HepG2 (cell line): ENCODE measurements at regions not wholly inside any gene's neighbourhood (a gene's known extent, or its start where the extent isn't known, plus 50 kb on each side); places are given as distances from the start of the nearest gene placed in this dataset.

ENCODE experiments used
- ELF1 ChIP-seq: sonication (generic); formaldehyde crosslinking; IDR thresholded peaks from 2 replicates; pipeline ENCODE4 v1.4.0; 2020; ENCODE audit warnings: missing genetic modification reagents
- ELF3 ChIP-seq: IDR thresholded peaks from 2 replicates; pipeline ENCODE4 v1.6.1; 2016; ENCODE audit warnings: missing genetic modification reagents, missing compliant biosample characterization
- ELF4 ChIP-seq: sonication (generic); formaldehyde crosslinking; IDR thresholded peaks from 2 replicates; pipeline ENCODE4 v1.5.0; 2020; ENCODE audit warnings: missing genetic modification reagents, mild to moderate bottlenecking, moderate library complexity, borderline replicate concordance
- ESRRA ChIP-seq: sonication (generic); formaldehyde crosslinking; IDR thresholded peaks from 2 replicates; pipeline ENCODE4 v1.5.1; 2020; ENCODE audit warnings: mild to moderate bottlenecking, low read depth, missing genetic modification reagents
- GABPB1 ChIP-seq: IDR thresholded peaks from 2 replicates; pipeline ENCODE4 v1.6.1; 2016; ENCODE audit warnings: mild to moderate bottlenecking, missing genetic modification reagents, moderate library complexity, missing compliant biosample characterization
- GLI4 ChIP-seq: sonication (generic); formaldehyde crosslinking; IDR thresholded peaks from 2 replicates; pipeline ENCODE4 v1.5.1; 2020; ENCODE audit warnings: missing genetic modification reagents, mild to moderate bottlenecking, moderate library complexity, borderline replicate concordance
- MED1 ChIP-seq: sonication (generic); formaldehyde crosslinking; IDR thresholded peaks from 2 replicates; pipeline ENCODE4 v1.4.0; 2020; ENCODE audit warnings: missing genetic modification reagents
- PCBP1 ChIP-seq: fragments of 200-400 bp; formaldehyde crosslinking; IDR thresholded peaks from 2 replicates; pipeline ENCODE4 v1.6.1; 2017; ENCODE audit warnings: mild to moderate bottlenecking, low read depth, low read length, borderline replicate concordance
- TBX2 ChIP-seq: sonication (generic); formaldehyde crosslinking; IDR thresholded peaks from 2 replicates; pipeline ENCODE4 v1.5.0; 2020; ENCODE audit warnings: missing genetic modification reagents, mild to moderate bottlenecking, borderline replicate concordance
- YEATS4 ChIP-seq: sonication (generic); formaldehyde crosslinking; IDR thresholded peaks from 2 replicates; pipeline ENCODE4 v1.4.0; 2020; ENCODE audit warnings: missing genetic modification reagents, borderline replicate concordance
- ZNF430 ChIP-seq: sonication (generic); formaldehyde crosslinking; IDR thresholded peaks from 2 replicates; pipeline ENCODE4 v1.9.0; 2021; ENCODE audit warnings: mild to moderate bottlenecking, missing genetic modification reagents
- ZNF546 ChIP-seq: sonication (generic); formaldehyde crosslinking; conservative IDR thresholded peaks from 2 replicates; pipeline ENCODE4 v1.8.1; 2023; ENCODE audit warnings: mild to moderate bottlenecking, missing genetic modification reagents
- ZNF557 ChIP-seq: sonication (generic); formaldehyde crosslinking; IDR thresholded peaks from 2 replicates; pipeline ENCODE4 v1.4.0; 2020; ENCODE audit warnings: missing genetic modification reagents
- ZNF562 ChIP-seq: sonication (generic); formaldehyde crosslinking; IDR thresholded peaks from 2 replicates; pipeline ENCODE4 v1.8.0; 2022; ENCODE audit warnings: missing genetic modification reagents, borderline replicate concordance
- ZNF607 ChIP-seq: sonication (generic); formaldehyde crosslinking; IDR thresholded peaks from 2 replicates; pipeline ENCODE4 v1.5.1; 2020; ENCODE audit warnings: missing genetic modification reagents, mild to moderate bottlenecking, borderline replicate concordance
- ZNF709 ChIP-seq: sonication (generic); formaldehyde crosslinking; IDR thresholded peaks from 2 replicates; pipeline ENCODE4 v1.5.0; 2020; ENCODE audit warnings: mild to moderate bottlenecking, missing genetic modification reagents
- ZNF792 ChIP-seq: IDR thresholded peaks from 2 replicates; pipeline ENCODE4 v1.6.1; 2016
- ZNF83 ChIP-seq: sonication (generic); formaldehyde crosslinking; IDR thresholded peaks from 2 replicates; pipeline ENCODE4 v1.4.0; 2020; ENCODE audit warnings: missing genetic modification reagents, mild to moderate bottlenecking, borderline replicate concordance
- ZNF850 ChIP-seq: sonication (generic); formaldehyde crosslinking; conservative IDR thresholded peaks from 2 replicates; pipeline ENCODE4 v1.9.0; 2021; ENCODE audit warnings: mild to moderate bottlenecking, missing genetic modification reagents
- TF ChIP-seq, protein P1 (sequence below): sonication (generic); formaldehyde crosslinking; IDR thresholded peaks from 2 replicates; pipeline ENCODE4 v1.4.0; 2020; ENCODE audit warnings: missing genetic modification reagents, borderline replicate concordance
- TF ChIP-seq, protein P2 (sequence below): sonication (generic); formaldehyde crosslinking; IDR thresholded peaks from 2 replicates; pipeline ENCODE4 v1.4.0; 2020; ENCODE audit warnings: missing genetic modification reagents
- TF ChIP-seq, protein P3 (sequence below): IDR thresholded peaks from 2 replicates; pipeline ENCODE4 v1.6.1; 2016; ENCODE audit warnings: low read depth
- TF ChIP-seq, protein P4 (sequence below): sonication (generic); formaldehyde crosslinking; IDR thresholded peaks from 2 replicates; pipeline ENCODE4 v1.8.0; 2022; ENCODE audit warnings: mild to moderate bottlenecking, missing genetic modification reagents, moderate library complexity

DNA sequence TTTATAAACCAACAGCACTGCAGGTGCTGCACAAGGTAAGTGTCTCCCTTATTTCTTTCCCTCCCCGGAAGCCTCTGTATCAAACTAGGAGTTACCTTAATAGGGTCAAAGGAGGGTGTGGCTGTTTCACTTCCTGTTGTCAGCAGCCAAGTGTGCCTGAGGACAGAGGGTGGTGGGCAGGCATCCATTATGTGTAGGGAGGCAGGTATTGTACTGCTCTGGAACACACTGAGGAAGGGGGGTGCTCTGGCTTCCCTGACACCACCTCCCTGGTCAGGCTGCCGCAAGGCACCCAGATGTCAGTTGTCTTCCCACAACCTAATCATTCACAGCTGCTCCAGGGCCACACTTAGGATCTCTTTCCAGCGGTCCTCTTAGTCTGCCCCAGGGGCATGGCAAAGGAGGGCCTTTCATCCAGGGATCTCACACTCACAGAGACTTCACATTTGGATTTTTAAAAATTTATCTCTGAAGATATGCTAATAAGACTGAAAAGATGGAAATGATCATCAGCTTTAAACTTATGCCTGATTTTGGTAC is 132.0 kb upstream of the ARHGAP5 start (continued):
- TF ChIP-seq ZNF607 (CRISPR knock-in tag) (no peak), GLI4 (CRISPR knock-in tag) (0 out of 2 replicates have a peak, but pooled peaks have one; percentile 8), ZNF83 (CRISPR knock-in tag) (no peak), PCBP1 (no peak), ZNF792 (CRISPR knock-in tag) (0 out of 2 replicates have a peak, but pooled peaks have one; percentile 7), ZNF546 (0 out of 2 replicates have a peak, but pooled peaks have one; percentile 26), ELF4 (CRISPR knock-in tag) (no peak), YEATS4 (0 out of 2 replicates have a peak, but pooled peaks have one; percentile 38), ZNF850 (no peak), ZNF562 (CRISPR knock-in tag) (no peak), MED1 (CRISPR knock-in tag) (no peak), ZNF557 (CRISPR knock-in tag) (no peak), ELF3 (CRISPR knock-in tag) (0 out of 2 replicates have a peak, but pooled peaks have one; percentile 9), ZNF709 (CRISPR knock-in tag) (no peak), TBX2 (CRISPR knock-in tag) (peak; percentile 6; the same call in 1 of the 2 replicates), GABPB1 (CRISPR knock-in tag) (peak; percentile 55; the same call in 1 of the 2 replicates), ELF1 (CRISPR knock-in tag) (peak; percentile 42; the same call in 1 of the 2 replicates), ZNF430 (no peak), ESRRA (CRISPR knock-in tag) (no peak)
- TF ChIP-seq, protein P1, sequence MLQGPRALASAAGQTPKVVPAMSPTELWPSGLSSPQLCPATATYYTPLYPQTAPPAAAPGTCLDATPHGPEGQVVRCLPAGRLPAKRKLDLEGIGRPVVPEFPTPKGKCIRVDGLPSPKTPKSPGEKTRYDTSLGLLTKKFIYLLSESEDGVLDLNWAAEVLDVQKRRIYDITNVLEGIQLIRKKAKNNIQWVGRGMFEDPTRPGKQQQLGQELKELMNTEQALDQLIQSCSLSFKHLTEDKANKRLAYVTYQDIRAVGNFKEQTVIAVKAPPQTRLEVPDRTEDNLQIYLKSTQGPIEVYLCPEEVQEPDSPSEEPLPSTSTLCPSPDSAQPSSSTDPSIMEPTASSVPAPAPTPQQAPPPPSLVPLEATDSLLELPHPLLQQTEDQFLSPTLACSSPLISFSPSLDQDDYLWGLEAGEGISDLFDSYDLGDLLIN: no peak
- TF ChIP-seq, protein P2, sequence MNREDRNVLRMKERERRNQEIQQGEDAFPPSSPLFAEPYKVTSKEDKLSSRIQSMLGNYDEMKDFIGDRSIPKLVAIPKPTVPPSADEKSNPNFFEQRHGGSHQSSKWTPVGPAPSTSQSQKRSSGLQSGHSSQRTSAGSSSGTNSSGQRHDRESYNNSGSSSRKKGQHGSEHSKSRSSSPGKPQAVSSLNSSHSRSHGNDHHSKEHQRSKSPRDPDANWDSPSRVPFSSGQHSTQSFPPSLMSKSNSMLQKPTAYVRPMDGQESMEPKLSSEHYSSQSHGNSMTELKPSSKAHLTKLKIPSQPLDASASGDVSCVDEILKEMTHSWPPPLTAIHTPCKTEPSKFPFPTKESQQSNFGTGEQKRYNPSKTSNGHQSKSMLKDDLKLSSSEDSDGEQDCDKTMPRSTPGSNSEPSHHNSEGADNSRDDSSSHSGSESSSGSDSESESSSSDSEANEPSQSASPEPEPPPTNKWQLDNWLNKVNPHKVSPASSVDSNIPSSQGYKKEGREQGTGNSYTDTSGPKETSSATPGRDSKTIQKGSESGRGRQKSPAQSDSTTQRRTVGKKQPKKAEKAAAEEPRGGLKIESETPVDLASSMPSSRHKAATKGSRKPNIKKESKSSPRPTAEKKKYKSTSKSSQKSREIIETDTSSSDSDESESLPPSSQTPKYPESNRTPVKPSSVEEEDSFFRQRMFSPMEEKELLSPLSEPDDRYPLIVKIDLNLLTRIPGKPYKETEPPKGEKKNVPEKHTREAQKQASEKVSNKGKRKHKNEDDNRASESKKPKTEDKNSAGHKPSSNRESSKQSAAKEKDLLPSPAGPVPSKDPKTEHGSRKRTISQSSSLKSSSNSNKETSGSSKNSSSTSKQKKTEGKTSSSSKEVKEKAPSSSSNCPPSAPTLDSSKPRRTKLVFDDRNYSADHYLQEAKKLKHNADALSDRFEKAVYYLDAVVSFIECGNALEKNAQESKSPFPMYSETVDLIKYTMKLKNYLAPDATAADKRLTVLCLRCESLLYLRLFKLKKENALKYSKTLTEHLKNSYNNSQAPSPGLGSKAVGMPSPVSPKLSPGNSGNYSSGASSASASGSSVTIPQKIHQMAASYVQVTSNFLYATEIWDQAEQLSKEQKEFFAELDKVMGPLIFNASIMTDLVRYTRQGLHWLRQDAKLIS (CRISPR knock-in tag): 0 out of 2 replicates have a peak, but pooled peaks have one; percentile 20
- TF ChIP-seq, protein P3, sequence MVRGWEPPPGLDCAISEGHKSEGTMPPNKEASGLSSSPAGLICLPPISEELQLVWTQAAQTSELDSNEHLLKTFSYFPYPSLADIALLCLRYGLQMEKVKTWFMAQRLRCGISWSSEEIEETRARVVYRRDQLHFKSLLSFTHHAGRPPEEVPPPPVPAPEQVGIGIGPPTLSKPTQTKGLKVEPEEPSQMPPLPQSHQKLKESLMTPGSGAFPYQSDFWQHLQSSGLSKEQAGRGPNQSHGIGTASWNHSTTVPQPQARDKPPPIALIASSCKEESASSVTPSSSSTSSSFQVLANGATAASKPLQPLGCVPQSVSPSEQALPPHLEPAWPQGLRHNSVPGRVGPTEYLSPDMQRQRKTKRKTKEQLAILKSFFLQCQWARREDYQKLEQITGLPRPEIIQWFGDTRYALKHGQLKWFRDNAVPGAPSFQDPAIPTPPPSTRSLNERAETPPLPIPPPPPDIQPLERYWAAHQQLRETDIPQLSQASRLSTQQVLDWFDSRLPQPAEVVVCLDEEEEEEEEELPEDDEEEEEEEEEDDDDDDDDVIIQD (CRISPR knock-in tag): no peak
- TF ChIP-seq, protein P4, sequence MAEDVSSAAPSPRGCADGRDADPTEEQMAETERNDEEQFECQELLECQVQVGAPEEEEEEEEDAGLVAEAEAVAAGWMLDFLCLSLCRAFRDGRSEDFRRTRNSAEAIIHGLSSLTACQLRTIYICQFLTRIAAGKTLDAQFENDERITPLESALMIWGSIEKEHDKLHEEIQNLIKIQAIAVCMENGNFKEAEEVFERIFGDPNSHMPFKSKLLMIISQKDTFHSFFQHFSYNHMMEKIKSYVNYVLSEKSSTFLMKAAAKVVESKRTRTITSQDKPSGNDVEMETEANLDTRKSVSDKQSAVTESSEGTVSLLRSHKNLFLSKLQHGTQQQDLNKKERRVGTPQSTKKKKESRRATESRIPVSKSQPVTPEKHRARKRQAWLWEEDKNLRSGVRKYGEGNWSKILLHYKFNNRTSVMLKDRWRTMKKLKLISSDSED (CRISPR knock-in tag): no peak
